Thyroid gland (tissue), 4 donors: ENCODE measurements at regions not wholly inside any gene's neighbourhood (a gene's known extent, or its start where the extent isn't known, plus 50 kb on each side); places are given as distances from the start of the nearest gene placed in this dataset.

Experiments
- DNase-seq, 2 donors: peaks; one replicate each; pipeline ENCODE4 v3.0.0-alpha.2; 2019
- H3K27ac ChIP-seq, 3 donors: fragments of 200-600 bp; sonication (generic); 1 replicate in 2 of 3; 2 replicates in 1 of 3; pipeline ENCODE4 v1.5.1; 2016 to 2019; ENCODE audit warnings: mild to moderate bottlenecking in 1 of 3, moderate library complexity in 1 of 3
- H3K27me3 ChIP-seq: fragments of 200-600 bp; sonication (generic); one replicate; pipeline ENCODE4 v1.5.1; 2019
- H3K36me3 ChIP-seq, 2 donors: fragments of 200-600 bp; sonication (generic); one replicate each; pipeline ENCODE4 v1.5.1; 2016 to 2019
- H3K4me1 ChIP-seq, 2 donors: fragments of 200-600 bp; sonication (generic); one replicate each; pipeline ENCODE4 v1.5.1; 2017 to 2019
- H3K4me3 ChIP-seq, 3 donors: fragments of 200-600 bp; sonication (generic); replicated peaks in 1 of 3; 1 replicate in 2 of 3; 2 replicates in 1 of 3; pipeline ENCODE4 v1.5.1; 2016; ENCODE audit warnings: mild to moderate bottlenecking in 1 of 3
- H3K9me3 ChIP-seq: fragments of 200-600 bp; sonication (generic); one replicate; pipeline ENCODE4 v1.5.1; 2017
- CTCF ChIP-seq, 6 experiments: fragments of 200-600 bp in 3 of 6; fragments of 450-650 bp in 3 of 6; sonication (generic) in 3 of 6; IDR thresholded peaks; one replicate each; pipeline ENCODE4 v1.5.1; 2016 to 2019; ENCODE audit warnings: antibody characterized with exemption in 6 of 6, mild to moderate bottlenecking in 2 of 6, inconsistent platforms in 1 of 6, moderate library complexity in 1 of 6
- POLR2A ChIP-seq, 2 donors: fragments of 450-650 bp; IDR thresholded peaks; one replicate each; pipeline ENCODE4 v1.6.1; 2017; ENCODE audit warnings: antibody characterized with exemption in 2 of 2, mild to moderate bottlenecking in 2 of 2, moderate library complexity in 1 of 2
- WGBS, 2 donors: methylation state at CpG; one replicate each; pipeline ENCODE4 v1.1.5; 2017; 5-methylcytosine and 5-hydroxymethylcytosine counted together
- intact Hi-C: fragments of 100-400 bp; cut with DNase I; formaldehyde crosslinking; loops from one replicate; pipeline ENCODE4 v1.15.1; 2023

GRCh38 chr4:106422766-106423165, 54.2 kb upstream of the GIMD1 start:
- Histone ChIP-seq H3K36me3 (no peaks in the 10 kb centered on the region), H3K27ac (no peak overlapping the region), H3K4me3 (no peak overlapping the region), H3K9me3 (no peaks in the 10 kb centered on the region), H3K4me1 (no peaks in the 10 kb centered on the region), H3K27me3 (no peaks in the 10 kb centered on the region)
- WGBS, 2 donors, result 73 to 74% methylated on average over 1 of the region's 1 CpG
- no peak for DNase-seq
- intact Hi-C loops, result no loop called here
- TF ChIP-seq CTCF (IDR thresholded peaks at IDR 0.05) (no peak), POLR2A (IDR thresholded peaks at IDR 0.05) (no peak)

GRCh38 chr4:106421441-106422296, 53.1 kb upstream of the GIMD1 start:
- no peak overlapping the region for H3K27ac ChIP-seq
- no peaks in the 10 kb centered on the region for H3K27me3 ChIP-seq
- intact Hi-C loops, result no loop called here
- DNase-seq, result no peak
- TF ChIP-seq CTCF (IDR thresholded peaks at IDR 0.05) (no peak), POLR2A (IDR thresholded peaks at IDR 0.05) (no peak)
- H3K4me3 ChIP-seq, result no peak overlapping the region
- no peaks in the 10 kb centered on the region for H3K36me3 ChIP-seq
- H3K4me1 ChIP-seq, result no peaks in the 10 kb centered on the region
- WGBS, 2 donors, result 54 to 62% methylated on average over 4 of the region's 4 CpGs
- no peaks in the 10 kb centered on the region for H3K9me3 ChIP-seq

GRCh38 chr4:106418444-106418843, 49.9 kb upstream of the GIMD1 start:
- H3K27ac ChIP-seq, result no peak overlapping the region

More at GRCh38 chr4:106418444-106418843, 49.9 kb upstream of the GIMD1 start:
- H3K9me3 ChIP-seq, result no peaks in the 10 kb centered on the region
- H3K4me1 ChIP-seq, result no peaks in the 10 kb centered on the region
- WGBS, 2 donors, result 60 to 64% methylated on average over 1 of the region's 1 CpG
- DNase-seq, result no peak
- no peak for TF ChIP-seq CTCF (IDR thresholded peaks at IDR 0.05)
- TF ChIP-seq POLR2A (IDR thresholded peaks at IDR 0.05), result no peak
- intact Hi-C loops, result no loop called here
- no peak overlapping the region for H3K4me3 ChIP-seq
- no peaks in the 10 kb centered on the region for H3K36me3 ChIP-seq
- H3K27me3 ChIP-seq, result no peaks in the 10 kb centered on the region
